ENCODE measurements at regions not wholly inside any gene's neighbourhood (a gene's known extent, or its start where the extent isn't known, plus 50 kb on each side); places are given as distances from the start of the nearest gene placed in this dataset.

- CTCF ChIA-PET = no interaction called here
- no peak for DNase-seq (ENCODE audit: unreplicated experiment)
- Mint-ChIP-seq H3K27me3 (ENCODE audit: insufficient read depth, unreplicated experiment) (peaks cover 5% of the 10 kb centered on the region), H3K9me3 (ENCODE audit: unreplicated experiment) (no peaks in the 10 kb centered on the region), H3K4me3 (ENCODE audit: unreplicated experiment) (no peak overlapping the region), H3K27ac (ENCODE audit: low read depth, unreplicated experiment) (no peak overlapping the region), H3K4me1 (ENCODE audit: insufficient read depth, unreplicated experiment) (no peaks in the 10 kb centered on the region), H3K36me3 (ENCODE audit: insufficient read depth, unreplicated experiment) (no peaks in the 10 kb centered on the region)
- no TSS peak for BruUV-seq (replicated peaks)
- POLR2A ChIA-PET = no interaction called here
- intact Hi-C loops (cut with micrococcal nuclease) = no loop called here
- TF ChIP-seq CTCF (IDR thresholded peaks at IDR 0.05; ENCODE audit: unreplicated experiment) = no peak
Observed at GRCh38 chr18:65988386-65988785, 237.6 kb downstream of the CDH7 start.

- Mint-ChIP-seq H3K4me1 (ENCODE audit: insufficient read depth, unreplicated experiment) (no peaks in the 10 kb centered on the region), H3K4me3 (ENCODE audit: unreplicated experiment) (no peak overlapping the region), H3K27ac (ENCODE audit: low read depth, unreplicated experiment) (no peak overlapping the region), H3K36me3 (ENCODE audit: insufficient read depth, unreplicated experiment) (no peaks in the 10 kb centered on the region), H3K27me3 (ENCODE audit: insufficient read depth, unreplicated experiment) (peaks cover 21% of the 10 kb centered on the region), H3K9me3 (ENCODE audit: unreplicated experiment) (peaks cover 10% of the 10 kb centered on the region)
- intact Hi-C loops (cut with micrococcal nuclease) = no loop called here
- DNase-seq (ENCODE audit: unreplicated experiment) = no peak
- BruUV-seq (replicated peaks) = no TSS peak
- ChIA-PET CTCF (interaction anchor here (0.6 to 1.0 kb wide), 3 partner anchors 153 to 1894 kb away, joined by 3 read pairs; no protein-coding TSS in a partner anchor), POLR2A (no interaction called here)
- no peak for TF ChIP-seq CTCF (IDR thresholded peaks at IDR 0.05; ENCODE audit: unreplicated experiment)
Observed at GRCh38 chr18:65983750-65984149, 232.9 kb downstream of the CDH7 start.

- peak; percentile 21 for DNase-seq (ENCODE audit: unreplicated experiment)
- no peak for TF ChIP-seq CTCF (IDR thresholded peaks at IDR 0.05; ENCODE audit: unreplicated experiment)
- Mint-ChIP-seq H3K9me3 (ENCODE audit: unreplicated experiment) (no peaks in the 10 kb centered on the region), H3K27ac (ENCODE audit: low read depth, unreplicated experiment) (no peak overlapping the region), H3K27me3 (ENCODE audit: insufficient read depth, unreplicated experiment) (peaks cover 34% of the 10 kb centered on the region), H3K4me3 (ENCODE audit: unreplicated experiment) (no peak overlapping the region), H3K4me1 (ENCODE audit: insufficient read depth, unreplicated experiment) (peaks cover 6% of the 10 kb centered on the region), H3K36me3 (ENCODE audit: insufficient read depth, unreplicated experiment) (no peaks in the 10 kb centered on the region)
- POLR2A ChIA-PET = no interaction called here
- BruUV-seq (replicated peaks) = no TSS peak
- CTCF ChIA-PET = no interaction called here
- intact Hi-C loops (cut with micrococcal nuclease) = no loop called here
Observed at GRCh38 chr18:65975536-65975935, 224.7 kb downstream of the CDH7 start.

GRCh38 chr18:65974758-65975157 is 223.9 kb downstream of the CDH7 start:
- POLR2A ChIA-PET = no interaction called here
- DNase-seq (ENCODE audit: unreplicated experiment) = no peak
- intact Hi-C loops (cut with micrococcal nuclease) = no loop called here
- Mint-ChIP-seq H3K4me3 (ENCODE audit: unreplicated experiment) (no peak overlapping the region), H3K27me3 (ENCODE audit: insufficient read depth, unreplicated experiment) (peaks cover 42% of the 10 kb centered on the region), H3K9me3 (ENCODE audit: unreplicated experiment) (no peaks in the 10 kb centered on the region), H3K27ac (ENCODE audit: low read depth, unreplicated experiment) (no peak overlapping the region), H3K4me1 (ENCODE audit: insufficient read depth, unreplicated experiment) (peaks cover 6% of the 10 kb centered on the region), H3K36me3 (ENCODE audit: insufficient read depth, unreplicated experiment) (no peaks in the 10 kb centered on the region)
- CTCF ChIA-PET = interaction anchor here (0.9 kb wide), 1 partner anchor 235 kb away, joined by 3 read pairs; no protein-coding TSS in a partner anchor
- no TSS peak for BruUV-seq (replicated peaks)
- no peak for TF ChIP-seq CTCF (IDR thresholded peaks at IDR 0.05; ENCODE audit: unreplicated experiment)
